ENCODE measurements at regions not wholly inside any gene's neighbourhood (a gene's known extent, or its start where the extent isn't known, plus 50 kb on each side); places are given as distances from the start of the nearest gene placed in this dataset.
A peak's percentile ranks its signal among the peaks of the same experiment; 100 is the strongest.

DNA sequence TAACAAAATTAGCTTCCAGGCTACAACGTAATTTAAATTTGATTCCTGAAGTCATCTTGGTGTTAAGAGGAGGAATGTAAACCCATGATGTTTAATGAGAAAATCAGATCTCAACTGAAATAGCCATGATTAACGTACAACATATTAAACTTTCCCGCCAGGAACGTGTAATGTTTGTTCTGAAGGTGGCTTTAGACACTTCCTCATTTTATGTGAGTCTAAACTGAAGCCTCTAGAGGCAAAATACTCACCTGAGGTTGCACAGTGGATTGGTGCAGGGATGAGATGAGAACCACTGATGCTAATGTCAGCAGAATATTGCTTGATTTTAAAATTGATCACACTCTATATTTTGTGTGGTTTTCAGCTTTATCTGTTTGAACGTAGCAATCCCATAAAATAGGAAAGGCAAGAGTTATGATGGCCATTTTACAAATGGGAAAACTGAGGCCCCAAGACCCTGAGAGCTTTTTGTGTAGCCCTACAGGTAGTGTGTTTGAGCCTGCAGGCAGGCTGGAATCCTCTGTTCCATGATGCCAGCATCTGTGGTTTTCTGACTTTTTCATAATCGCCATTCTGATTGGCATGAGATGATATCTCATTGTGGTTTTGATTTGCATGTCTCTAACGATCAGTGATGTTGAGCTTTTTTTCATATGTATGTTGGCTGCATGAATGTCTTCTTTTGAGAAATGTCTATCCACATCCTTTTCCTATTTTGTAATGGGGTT, 243.7 kb upstream of the BMPER start:
- Mint-ChIP-seq H3K27me3 (no peaks in the 10 kb centered on the region), H3K27ac (ENCODE audit: low read depth) (no peak overlapping the region), H3K9me3 (no peaks in the 10 kb centered on the region), H3K4me3 (no peak overlapping the region), H3K36me3 (ENCODE audit: insufficient read depth) (peaks cover 2% of the 10 kb centered on the region), H3K4me1 (no peaks in the 10 kb centered on the region)
- DNase-seq (ENCODE audit: low spot score in 2 of 2) (no peak), ATAC-seq (replicated peaks; ENCODE audit: extremely low read depth, poor library complexity, severe bottlenecking) (no peak)

DNA sequence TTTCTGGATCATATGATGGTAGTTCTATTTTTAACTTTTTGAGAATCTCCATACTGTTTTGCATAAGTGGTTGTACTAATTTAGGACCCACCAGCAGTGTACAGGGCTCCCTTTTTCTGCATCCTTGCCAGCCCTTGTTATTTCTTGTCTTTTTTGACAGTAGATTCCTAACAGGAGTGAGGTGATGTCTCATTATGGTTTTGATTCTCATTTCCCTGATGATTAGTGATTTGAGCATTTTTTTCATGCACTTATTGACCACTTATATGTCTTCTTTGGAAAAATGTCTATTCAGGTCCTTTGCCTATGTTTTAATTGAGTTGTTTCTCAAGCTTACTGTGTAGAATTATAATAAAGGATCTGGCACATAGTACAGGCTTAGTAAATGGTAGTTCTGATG, 238.8 kb upstream of the BMPER start:
- Mint-ChIP-seq H3K27me3 (no peaks in the 10 kb centered on the region), H3K36me3 (ENCODE audit: insufficient read depth) (peaks cover 2% of the 10 kb centered on the region), H3K4me3 (no peak overlapping the region), H3K9me3 (no peaks in the 10 kb centered on the region), H3K4me1 (no peaks in the 10 kb centered on the region), H3K27ac (ENCODE audit: low read depth) (no peak overlapping the region)
- no peak for DNase-seq (ENCODE audit: low spot score in 2 of 2)
- no peak for ATAC-seq (replicated peaks; ENCODE audit: extremely low read depth, poor library complexity, severe bottlenecking)

DNA sequence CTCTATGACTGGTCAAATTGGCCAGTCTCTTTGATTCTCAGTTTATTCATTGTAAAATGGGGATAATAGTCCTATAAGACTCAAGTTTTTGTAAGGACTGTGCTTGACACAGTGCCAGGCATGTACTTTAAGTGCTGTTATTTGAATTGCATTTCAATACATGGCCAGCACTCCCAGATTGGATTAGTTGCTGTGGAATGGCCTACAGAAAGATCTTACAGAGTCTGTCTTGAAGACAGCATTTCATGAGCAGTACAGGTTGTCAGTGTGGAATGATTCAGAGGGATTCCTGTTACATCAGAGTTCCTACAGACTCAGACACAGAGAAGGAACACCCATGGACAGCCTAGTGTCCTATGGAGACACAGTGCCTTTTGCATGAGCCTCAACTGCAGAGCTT, 238.1 kb upstream of the BMPER start:
- Mint-ChIP-seq H3K27ac (ENCODE audit: low read depth) (no peak overlapping the region), H3K9me3 (no peaks in the 10 kb centered on the region), H3K4me1 (no peaks in the 10 kb centered on the region), H3K4me3 (no peak overlapping the region), H3K36me3 (ENCODE audit: insufficient read depth) (peaks cover 2% of the 10 kb centered on the region), H3K27me3 (no peaks in the 10 kb centered on the region)
- DNase-seq (ENCODE audit: low spot score in 2 of 2) (no peak), ATAC-seq (replicated peaks; ENCODE audit: extremely low read depth, poor library complexity, severe bottlenecking) (no peak)

DNA sequence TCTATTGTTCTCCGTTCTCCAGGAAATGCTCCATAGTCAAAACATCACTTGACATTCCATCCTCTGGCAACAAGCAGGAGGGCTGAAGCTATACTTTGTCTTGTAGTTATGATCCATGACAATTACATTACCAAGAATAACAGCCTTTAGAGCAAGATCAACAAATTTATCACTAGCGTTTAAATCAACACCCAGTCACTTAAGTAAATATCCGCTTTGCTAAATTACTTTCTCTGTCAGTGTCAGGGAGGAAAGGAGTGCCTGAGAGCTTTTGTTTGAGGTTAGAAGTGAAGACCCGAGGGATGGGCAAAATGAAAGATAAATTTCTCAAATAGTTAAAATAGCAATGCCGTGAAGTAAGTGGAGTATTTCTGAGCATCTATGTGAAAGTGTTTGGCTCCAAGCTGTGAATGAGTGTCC, 236.1 kb upstream of the BMPER start:
- Mint-ChIP-seq H3K27me3 (no peaks in the 10 kb centered on the region), H3K4me1 (no peaks in the 10 kb centered on the region), H3K9me3 (no peaks in the 10 kb centered on the region), H3K4me3 (no peak overlapping the region), H3K27ac (ENCODE audit: low read depth) (no peak overlapping the region), H3K36me3 (ENCODE audit: insufficient read depth) (no peaks in the 10 kb centered on the region)
- ATAC-seq (replicated peaks; ENCODE audit: extremely low read depth, poor library complexity, severe bottlenecking) (no peak), DNase-seq (ENCODE audit: low spot score in 2 of 2) (no peak)

DNA sequence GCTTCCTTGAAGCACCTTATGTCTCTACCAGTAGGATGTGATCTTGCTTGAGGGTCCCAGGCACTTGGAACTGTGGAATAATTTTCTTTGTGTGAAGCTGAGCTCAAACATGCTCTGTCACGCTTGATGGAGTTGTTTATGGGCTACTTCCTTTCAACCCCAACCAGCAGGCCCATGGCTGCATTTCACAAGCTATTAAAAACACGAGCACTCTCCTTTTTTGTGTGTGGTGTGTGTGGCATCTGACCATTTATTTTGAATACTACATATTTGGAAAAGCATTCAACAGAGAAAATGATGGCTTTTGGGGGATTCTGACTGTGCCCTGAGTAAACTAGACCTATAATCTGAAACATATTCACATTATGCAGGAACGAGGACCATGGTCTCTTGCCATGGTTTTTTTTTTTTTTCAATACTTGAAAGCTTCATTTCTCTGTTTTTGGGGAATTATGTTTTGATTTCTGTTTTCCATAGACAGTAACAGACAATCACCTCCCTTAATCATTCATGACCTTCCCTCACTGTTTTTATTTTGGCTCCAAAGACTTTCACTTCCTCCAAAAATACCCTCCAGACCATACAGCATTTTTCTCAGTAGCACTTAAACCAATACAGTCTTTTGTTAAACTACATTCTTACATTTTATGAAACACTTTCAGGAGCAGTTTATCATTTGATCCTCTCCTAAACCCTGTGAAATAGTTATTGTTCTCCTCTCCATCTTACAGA, 233.6 kb upstream of the BMPER start:
- Mint-ChIP-seq H3K27ac (ENCODE audit: low read depth) (peak overlapping the region; percentile 56), H3K4me3 (no peak overlapping the region)

DNA sequence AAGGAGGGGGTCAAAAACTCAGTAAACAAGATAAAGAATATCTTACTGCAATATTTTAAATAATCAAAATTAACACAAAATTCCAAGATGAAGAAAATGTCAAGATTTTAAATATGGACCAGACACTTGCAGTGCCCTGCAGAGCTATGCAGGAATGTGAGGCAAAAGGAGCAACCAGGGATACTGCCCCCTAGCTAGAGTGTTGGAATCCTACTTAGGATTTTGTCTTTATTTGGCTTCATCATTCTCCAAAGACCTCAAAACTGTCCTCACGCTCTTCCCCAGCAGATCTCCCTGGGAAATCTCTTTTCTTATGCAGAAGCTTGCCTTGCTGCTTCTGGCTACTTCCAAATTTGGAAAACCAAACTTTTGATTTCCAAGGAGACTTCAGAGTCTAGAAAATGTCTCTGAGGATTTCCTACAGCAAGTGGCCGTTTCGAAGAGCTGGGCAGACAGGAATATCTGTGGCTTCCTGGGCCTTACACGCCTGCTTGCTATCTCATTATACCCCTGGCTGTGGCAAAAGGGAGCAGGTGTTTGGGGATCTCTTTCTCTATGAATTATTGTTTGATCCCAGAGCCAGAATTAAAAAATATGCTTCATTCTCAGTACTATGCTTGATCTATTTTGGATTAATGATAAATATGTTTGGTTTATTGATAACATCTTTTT, 232.2 kb upstream of the BMPER start:
- Mint-ChIP-seq H3K9me3 (no peaks in the 10 kb centered on the region), H3K36me3 (ENCODE audit: insufficient read depth) (no peaks in the 10 kb centered on the region), H3K27ac (ENCODE audit: low read depth) (no peak overlapping the region), H3K4me1 (no peaks in the 10 kb centered on the region), H3K27me3 (no peaks in the 10 kb centered on the region), H3K4me3 (no peak overlapping the region)
- no peak for DNase-seq (ENCODE audit: low spot score in 2 of 2)
- ATAC-seq (replicated peaks; ENCODE audit: extremely low read depth, poor library complexity, severe bottlenecking), result no peak

More for the DNA sequence above, 233.6 kb upstream of the BMPER start:
- H3K4me1 Mint-ChIP-seq, result no peaks in the 10 kb centered on the region
- no peaks in the 10 kb centered on the region for H3K27me3 Mint-ChIP-seq
- H3K9me3 Mint-ChIP-seq, result no peaks in the 10 kb centered on the region
- no peaks in the 10 kb centered on the region for H3K36me3 Mint-ChIP-seq (ENCODE audit: insufficient read depth)
- DNase-seq (ENCODE audit: low spot score in 2 of 2) (no peak), ATAC-seq (replicated peaks; ENCODE audit: extremely low read depth, poor library complexity, severe bottlenecking) (no peak)

DNA sequence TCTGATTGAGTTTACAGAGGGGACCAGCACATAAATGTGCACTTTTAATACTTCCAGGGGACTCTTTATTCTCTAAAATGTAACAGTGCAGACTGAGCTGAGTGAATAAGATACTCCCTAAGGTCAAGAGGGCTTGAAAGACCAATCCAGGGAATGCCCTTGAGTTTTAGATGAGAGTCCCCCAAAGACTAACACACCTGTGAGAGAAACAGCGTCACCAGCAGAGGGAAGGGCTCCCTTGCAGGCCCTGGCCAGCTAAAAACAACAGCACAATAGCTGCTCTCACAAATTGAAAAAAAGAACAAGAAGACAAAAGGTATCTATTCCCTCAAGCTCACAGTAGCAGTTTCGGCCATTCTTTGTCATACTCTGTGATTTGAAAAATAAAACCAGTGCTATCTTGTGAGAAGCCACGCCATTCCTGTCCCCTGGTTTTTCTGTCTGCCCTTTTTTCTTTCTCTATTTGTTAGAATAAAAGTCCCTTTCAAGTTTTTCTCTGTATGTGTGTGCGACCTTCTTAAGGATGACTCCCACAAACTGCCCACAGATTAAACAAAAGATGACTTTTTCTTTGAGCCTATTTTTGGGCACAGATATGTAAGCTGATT, 230.4 kb upstream of the BMPER start:
- no peaks in the 10 kb centered on the region for H3K36me3 Mint-ChIP-seq (ENCODE audit: insufficient read depth)
- no peak overlapping the region for H3K27ac Mint-ChIP-seq (ENCODE audit: low read depth)
- no peak for DNase-seq (ENCODE audit: low spot score in 2 of 2)
- no peak overlapping the region for H3K4me3 Mint-ChIP-seq
- no peak for ATAC-seq (replicated peaks; ENCODE audit: extremely low read depth, poor library complexity, severe bottlenecking)
- no peaks in the 10 kb centered on the region for H3K4me1 Mint-ChIP-seq
- H3K27me3 Mint-ChIP-seq, result no peaks in the 10 kb centered on the region
- H3K9me3 Mint-ChIP-seq, result no peaks in the 10 kb centered on the region

DNA sequence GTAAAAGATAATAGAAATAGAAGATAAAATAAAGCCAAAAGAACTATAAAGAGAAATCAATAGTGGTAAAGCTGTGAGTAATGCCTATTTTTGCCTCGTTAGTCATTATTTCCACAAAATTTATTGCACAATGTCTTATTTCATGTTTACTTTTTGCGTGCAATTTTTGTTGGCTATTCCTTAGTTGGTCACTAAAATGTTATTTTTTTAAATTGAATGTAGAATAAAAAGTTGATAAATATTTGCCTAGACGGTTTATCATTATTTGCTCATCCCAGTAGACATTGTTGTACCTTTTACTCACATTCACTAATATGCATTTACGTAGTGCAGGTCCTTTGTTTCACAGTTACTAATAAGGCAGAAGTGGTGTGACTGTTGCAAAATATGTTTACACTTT, 227.8 kb upstream of the BMPER start:
- Mint-ChIP-seq H3K4me1 (no peaks in the 10 kb centered on the region), H3K9me3 (no peaks in the 10 kb centered on the region), H3K27ac (ENCODE audit: low read depth) (no peak overlapping the region), H3K4me3 (no peak overlapping the region), H3K36me3 (ENCODE audit: insufficient read depth) (peaks cover 2% of the 10 kb centered on the region), H3K27me3 (no peaks in the 10 kb centered on the region)
- no peak for ATAC-seq (replicated peaks; ENCODE audit: extremely low read depth, poor library complexity, severe bottlenecking)
- no peak for DNase-seq (ENCODE audit: low spot score in 2 of 2)

DNA sequence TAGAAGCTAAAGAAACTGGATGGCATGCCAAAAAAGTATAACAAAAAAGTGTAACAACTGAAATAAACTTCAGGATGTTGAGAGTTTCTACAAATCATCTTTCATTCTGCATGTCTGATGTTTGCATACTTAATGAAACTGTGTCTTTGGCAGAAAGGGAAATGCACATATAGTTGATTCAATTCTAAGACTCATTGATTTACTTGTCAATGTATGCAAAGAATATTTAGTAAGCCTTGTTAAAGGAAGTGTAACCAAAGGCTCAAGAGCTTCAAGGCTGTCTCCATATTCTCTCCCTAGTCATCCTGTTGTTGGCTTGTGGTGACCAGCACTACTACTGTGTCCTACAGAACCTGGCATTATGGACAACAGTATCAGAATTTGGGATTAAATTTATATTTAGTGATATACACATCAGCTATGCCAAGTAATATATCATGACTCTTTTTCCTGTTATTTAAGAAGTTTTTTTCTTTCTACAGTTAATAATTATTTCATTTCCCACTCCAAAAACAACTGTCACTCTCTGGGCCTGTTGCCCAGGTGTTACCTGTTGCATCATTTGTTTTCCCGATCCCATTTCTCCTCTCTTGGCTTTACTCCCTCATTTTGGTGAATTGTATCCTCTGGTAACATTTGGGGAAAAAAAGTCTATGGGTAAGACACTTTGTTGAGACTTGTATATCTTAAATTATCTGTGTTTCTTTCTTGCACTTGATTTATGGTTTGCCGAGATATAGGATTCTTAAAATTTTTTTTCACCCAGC, 226.6 kb upstream of the BMPER start:
- no peak for DNase-seq (ENCODE audit: low spot score in 2 of 2)
- Mint-ChIP-seq H3K4me1 (no peaks in the 10 kb centered on the region), H3K4me3 (no peak overlapping the region), H3K36me3 (ENCODE audit: insufficient read depth) (peaks cover 2% of the 10 kb centered on the region), H3K27me3 (no peaks in the 10 kb centered on the region), H3K27ac (ENCODE audit: low read depth) (no peak overlapping the region), H3K9me3 (no peaks in the 10 kb centered on the region)
- ATAC-seq (replicated peaks; ENCODE audit: extremely low read depth, poor library complexity, severe bottlenecking), result no peak

DNA sequence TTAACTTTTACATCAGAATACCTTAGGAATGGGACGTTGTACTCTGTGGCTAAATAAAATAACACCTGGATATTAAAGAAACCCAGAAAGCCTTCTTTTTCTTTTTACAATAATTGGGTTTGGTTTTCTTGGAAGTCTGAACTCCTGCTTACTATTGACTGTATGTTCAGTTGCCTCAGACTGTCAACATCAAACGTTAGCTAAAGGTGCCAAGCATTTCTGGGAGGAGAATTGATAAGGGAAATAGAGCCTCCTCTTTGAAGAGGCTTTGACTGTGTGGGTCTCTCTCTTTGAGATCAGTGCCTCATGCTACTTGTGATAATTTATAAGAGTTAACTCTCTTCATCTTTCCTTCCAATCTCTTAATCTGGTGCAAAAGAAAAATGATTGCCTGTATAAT, 224.7 kb upstream of the BMPER start:
- H3K27ac Mint-ChIP-seq (ENCODE audit: low read depth), result no peak overlapping the region
- peaks cover 7% of the 10 kb centered on the region for H3K9me3 Mint-ChIP-seq
- ATAC-seq (replicated peaks; ENCODE audit: extremely low read depth, poor library complexity, severe bottlenecking) (no peak), DNase-seq (ENCODE audit: low spot score in 2 of 2) (no peak)
- no peaks in the 10 kb centered on the region for H3K4me1 Mint-ChIP-seq
- H3K36me3 Mint-ChIP-seq (ENCODE audit: insufficient read depth), result peaks cover 2% of the 10 kb centered on the region
- H3K4me3 Mint-ChIP-seq, result no peak overlapping the region
- no peaks in the 10 kb centered on the region for H3K27me3 Mint-ChIP-seq

DNA sequence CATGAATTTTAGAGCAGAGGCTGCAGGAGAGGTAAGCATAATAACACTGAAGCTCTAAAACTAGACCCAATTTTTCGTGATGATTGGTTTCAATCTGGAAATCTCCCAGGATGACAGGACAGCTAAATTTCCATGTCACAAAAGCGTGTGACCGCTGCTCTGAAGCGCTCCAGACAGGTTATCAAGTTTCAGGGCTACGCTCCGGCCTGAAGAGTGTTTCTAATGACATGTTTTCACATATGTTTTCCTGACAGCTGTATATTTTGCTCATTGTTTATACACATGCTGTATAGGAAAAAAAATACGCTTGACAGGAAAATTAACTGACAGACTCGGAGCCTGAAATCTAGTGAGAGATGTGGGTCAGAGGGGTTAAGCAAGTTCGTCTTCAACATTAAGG, 219.8 kb upstream of the BMPER start:
- DNase-seq (ENCODE audit: low spot score in 2 of 2), result no peak
- H3K27me3 Mint-ChIP-seq, result no peaks in the 10 kb centered on the region
- H3K9me3 Mint-ChIP-seq, result peaks cover 18% of the 10 kb centered on the region
- peaks cover 6% of the 10 kb centered on the region for H3K36me3 Mint-ChIP-seq (ENCODE audit: insufficient read depth)
- H3K4me1 Mint-ChIP-seq, result no peaks in the 10 kb centered on the region
- ATAC-seq (replicated peaks; ENCODE audit: extremely low read depth, poor library complexity, severe bottlenecking), result no peak
- no peak overlapping the region for H3K27ac Mint-ChIP-seq (ENCODE audit: low read depth)
- no peak overlapping the region for H3K4me3 Mint-ChIP-seq

DNA sequence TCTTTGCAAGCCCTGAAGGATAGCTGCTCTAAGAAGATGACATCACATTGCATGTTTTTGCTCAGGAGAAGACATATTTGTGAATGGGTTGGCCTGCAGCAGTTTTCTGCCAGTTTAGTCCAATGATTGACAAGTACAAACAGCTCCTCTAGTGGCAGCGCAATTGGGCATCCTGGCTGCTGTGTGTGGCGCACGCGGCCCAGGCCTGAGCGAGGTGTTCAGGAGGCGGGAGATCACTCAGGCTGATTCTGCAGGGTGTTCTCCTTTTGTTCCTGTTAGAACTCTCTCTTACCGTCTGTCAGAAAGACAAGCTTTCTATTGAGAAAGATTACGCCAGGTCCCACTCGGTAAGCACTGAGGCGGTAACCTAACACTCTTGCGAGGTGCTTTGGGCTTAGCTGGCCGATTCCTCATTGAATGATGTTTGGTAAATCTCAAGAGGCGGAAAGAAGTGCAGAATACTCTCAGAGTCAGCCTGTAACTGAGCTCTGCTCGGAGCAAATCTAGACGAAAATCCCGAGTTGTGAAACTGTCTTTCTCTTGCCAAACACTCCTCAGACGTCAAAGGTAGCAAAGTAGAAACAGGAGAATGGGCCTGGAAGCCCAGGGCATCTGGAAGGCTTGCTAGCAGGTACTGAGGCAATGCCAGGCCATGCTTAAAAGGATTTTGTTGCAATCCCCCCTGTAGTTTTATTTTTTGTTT, 219.2 kb upstream of the BMPER start:
- no peak overlapping the region for H3K4me3 Mint-ChIP-seq
- H3K27me3 Mint-ChIP-seq, result no peaks in the 10 kb centered on the region
- H3K9me3 Mint-ChIP-seq, result peaks cover 23% of the 10 kb centered on the region
- DNase-seq (ENCODE audit: low spot score in 2 of 2), result no peak
- no peak overlapping the region for H3K27ac Mint-ChIP-seq (ENCODE audit: low read depth)
- H3K4me1 Mint-ChIP-seq, result no peaks in the 10 kb centered on the region
- no peak for ATAC-seq (replicated peaks; ENCODE audit: extremely low read depth, poor library complexity, severe bottlenecking)
- peaks cover 6% of the 10 kb centered on the region for H3K36me3 Mint-ChIP-seq (ENCODE audit: insufficient read depth)

Data from central memory CD8-positive, alpha-beta T cell (primary cell).